Gastroesophageal sphincter (tissue), 3 donors: ENCODE measurements at regions not wholly inside any gene's neighbourhood (a gene's known extent, or its start where the extent isn't known, plus 50 kb on each side); places are given as distances from the start of the nearest gene placed in this dataset.

Experiments used
- EP300 ChIP-seq: sonication (generic); formaldehyde crosslinking; IDR thresholded peaks from one replicate; pipeline ENCODE4 v1.6.1; 2017; ENCODE audit warnings: antibody characterized with exemption, mild to moderate bottlenecking
- POLR2A ChIP-seq, 2 donors: fragments of 450-650 bp; IDR thresholded peaks; one replicate each; pipeline ENCODE4 v1.6.1; 2017; ENCODE audit warnings: antibody characterized with exemption in 2 of 2, mild to moderate bottlenecking in 2 of 2, moderate library complexity in 1 of 2
- POLR2AphosphoS5 ChIP-seq: sonication (generic); formaldehyde crosslinking; IDR thresholded peaks from one replicate; pipeline ENCODE4 v1.6.1; 2017; ENCODE audit warnings: antibody characterized with exemption
- TF ChIP-seq, protein P1 (sequence below), 4 experiments: fragments of 200-600 bp in 2 of 4; fragments of 450-650 bp in 2 of 4; sonication (generic) in 1 of 4; IDR thresholded peaks; one replicate each; pipeline ENCODE4 v1.5.1; 2017 to 2019; ENCODE audit warnings: antibody characterized with exemption in 4 of 4, mild to moderate bottlenecking in 2 of 4, moderate library complexity in 2 of 4

- TF ChIP-seq, protein P1, sequence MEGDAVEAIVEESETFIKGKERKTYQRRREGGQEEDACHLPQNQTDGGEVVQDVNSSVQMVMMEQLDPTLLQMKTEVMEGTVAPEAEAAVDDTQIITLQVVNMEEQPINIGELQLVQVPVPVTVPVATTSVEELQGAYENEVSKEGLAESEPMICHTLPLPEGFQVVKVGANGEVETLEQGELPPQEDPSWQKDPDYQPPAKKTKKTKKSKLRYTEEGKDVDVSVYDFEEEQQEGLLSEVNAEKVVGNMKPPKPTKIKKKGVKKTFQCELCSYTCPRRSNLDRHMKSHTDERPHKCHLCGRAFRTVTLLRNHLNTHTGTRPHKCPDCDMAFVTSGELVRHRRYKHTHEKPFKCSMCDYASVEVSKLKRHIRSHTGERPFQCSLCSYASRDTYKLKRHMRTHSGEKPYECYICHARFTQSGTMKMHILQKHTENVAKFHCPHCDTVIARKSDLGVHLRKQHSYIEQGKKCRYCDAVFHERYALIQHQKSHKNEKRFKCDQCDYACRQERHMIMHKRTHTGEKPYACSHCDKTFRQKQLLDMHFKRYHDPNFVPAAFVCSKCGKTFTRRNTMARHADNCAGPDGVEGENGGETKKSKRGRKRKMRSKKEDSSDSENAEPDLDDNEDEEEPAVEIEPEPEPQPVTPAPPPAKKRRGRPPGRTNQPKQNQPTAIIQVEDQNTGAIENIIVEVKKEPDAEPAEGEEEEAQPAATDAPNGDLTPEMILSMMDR (IDR thresholded peaks at IDR 0.05): no peak
- TF ChIP-seq POLR2A (IDR thresholded peaks at IDR 0.05) (no peak), POLR2AphosphoS5 (no peak), EP300 (no peak)
These were observed 232.3 kb upstream of the FKBP1C start for GRCh38 chr6:62978920-62979319.
